Mesenchymal stem cell (in vitro differentiated cells and primary cell): ENCODE measurements at regions not wholly inside any gene's neighbourhood (a gene's known extent, or its start where the extent isn't known, plus 50 kb on each side); places are given as distances from the start of the nearest gene placed in this dataset.

Experiments used
- DNase-seq: peaks from one replicate; pipeline ENCODE4 v3.0.0-alpha.2; 2013
- H2AFZ ChIP-seq: one replicate; pipeline ENCODE4 v1.6.1; 2013; ENCODE audit warnings: low read depth, mild to moderate bottlenecking, control low read depth, inconsistent platforms, low read length, moderate library complexity
- H2AK5ac ChIP-seq: 2 replicates; pipeline ENCODE4 v1.6.1; 2013; ENCODE audit warnings: low read length, moderate library complexity, mild to moderate bottlenecking, inconsistent platforms; ENCODE audit not compliant: severe bottlenecking
- H2BK120ac ChIP-seq: one replicate; pipeline ENCODE4 v1.6.1; 2013; ENCODE audit warnings: low read depth, mild to moderate bottlenecking, inconsistent platforms, low read length, moderate library complexity
- H2BK12ac ChIP-seq, 2 experiments: one replicate each; pipeline ENCODE4 v1.6.1; 2013; ENCODE audit warnings: inconsistent platforms in 2 of 2, low read length in 2 of 2, mild to moderate bottlenecking in 2 of 2, moderate library complexity in 2 of 2, control low read depth in 1 of 2
- H2BK15ac ChIP-seq: one replicate; pipeline ENCODE4 v1.6.1; 2013; ENCODE audit warnings: mild to moderate bottlenecking, low read depth, inconsistent platforms; ENCODE audit not compliant: poor library complexity, severe bottlenecking
- H2BK5ac ChIP-seq: 2 replicates; pipeline ENCODE4 v1.6.1; 2013; ENCODE audit warnings: low read depth, mild to moderate bottlenecking, low read length, control low read depth, inconsistent platforms; ENCODE audit not compliant: poor library complexity, severe bottlenecking
- H3K14ac ChIP-seq, 2 experiments: one replicate each; pipeline ENCODE4 v1.6.1; 2013; ENCODE audit warnings: inconsistent platforms in 2 of 2, low read length in 2 of 2, control low read depth in 1 of 2, mild to moderate bottlenecking in 1 of 2, moderate library complexity in 1 of 2
- H3K18ac ChIP-seq, 2 experiments: one replicate each; pipeline ENCODE4 v1.6.1; 2013; ENCODE audit warnings: inconsistent platforms in 2 of 2, low read length in 2 of 2, control low read depth in 1 of 2, low read depth in 1 of 2, mild to moderate bottlenecking in 1 of 2
- H3K23ac ChIP-seq, 2 experiments: one replicate each; pipeline ENCODE4 v1.6.1; 2013; ENCODE audit warnings: inconsistent platforms in 2 of 2, low read length in 2 of 2, mild to moderate bottlenecking in 2 of 2, moderate library complexity in 2 of 2, control low read depth in 1 of 2
- H3K27ac ChIP-seq: 2 replicates; pipeline ENCODE4 v1.5.1; 2013; ENCODE audit warnings: mild to moderate bottlenecking, moderate library complexity, low read length, control low read depth, inconsistent platforms; ENCODE audit not compliant: poor library complexity, severe bottlenecking
- H3K27me3 ChIP-seq, 2 experiments: 2 replicates each; pipeline versions ENCODE4 v1.6.1 to v1.7.0; 2013; ENCODE audit warnings: low read length in 2 of 2, mild to moderate bottlenecking in 2 of 2, moderate library complexity in 2 of 2, control low read depth in 1 of 2, inconsistent platforms in 1 of 2; ENCODE audit not compliant: control insufficient read depth in 1 of 2, insufficient read depth in 1 of 2
- H3K36me3 ChIP-seq, 2 experiments: 2 replicates each; pipeline versions ENCODE4 v1.6.1 to v1.7.0; 2013; ENCODE audit warnings: low read length in 2 of 2, control low read depth in 1 of 2, inconsistent platforms in 1 of 2, low read depth in 1 of 2, mild to moderate bottlenecking in 1 of 2; ENCODE audit not compliant: insufficient read depth in 2 of 2, control insufficient read depth in 1 of 2
- H3K4ac ChIP-seq, 2 experiments: one replicate each; pipeline ENCODE4 v1.6.1; 2013; ENCODE audit warnings: inconsistent platforms in 2 of 2, low read length in 2 of 2, mild to moderate bottlenecking in 2 of 2, moderate library complexity in 2 of 2, control low read depth in 1 of 2, low read depth in 1 of 2
- H3K4me1 ChIP-seq: 2 replicates; pipeline ENCODE4 v1.6.1; 2013; ENCODE audit warnings: low read depth, low read length, control low read depth; ENCODE audit not compliant: control insufficient read depth, insufficient read depth
- H3K4me2 ChIP-seq: 2 replicates; pipeline ENCODE4 v1.6.1; 2013; ENCODE audit warnings: low read length, mild to moderate bottlenecking, inconsistent platforms; ENCODE audit not compliant: poor library complexity, severe bottlenecking
- H3K4me3 ChIP-seq, 2 experiments: 2 replicates each; pipeline versions ENCODE4 v1.5.1 to v1.7.0; 2013; ENCODE audit warnings: low read length in 2 of 2, mild to moderate bottlenecking in 2 of 2, control low read depth in 1 of 2, low read depth in 1 of 2; ENCODE audit not compliant: insufficient read depth in 1 of 2
- H3K79me1 ChIP-seq: replicated peaks from 2 replicates; pipeline ENCODE4 v1.6.1; 2013; ENCODE audit warnings: mild to moderate bottlenecking, control low read depth, low read length, inconsistent platforms; ENCODE audit not compliant: poor library complexity, severe bottlenecking
- H3K9ac ChIP-seq: 2 replicates; pipeline ENCODE4 v1.7.0; 2013; ENCODE audit warnings: mild to moderate bottlenecking, low read length, moderate library complexity
- H3K9me3 ChIP-seq: 2 replicates; pipeline ENCODE4 v1.7.0; 2013; ENCODE audit warnings: mild to moderate bottlenecking, low read length; ENCODE audit not compliant: control insufficient read depth
- H4K8ac ChIP-seq: one replicate; pipeline ENCODE4 v1.6.1; 2013; ENCODE audit warnings: inconsistent platforms, mild to moderate bottlenecking, low read length, moderate library complexity
- H4K91ac ChIP-seq: one replicate; pipeline ENCODE4 v1.6.1; 2013; ENCODE audit warnings: mild to moderate bottlenecking, low read length, inconsistent platforms
- WGBS: methylation state at CpG from one replicate; pipeline ENCODE4 v1.1.7; 2013; ENCODE audit warnings: mixed read lengths; 5-methylcytosine and 5-hydroxymethylcytosine counted together

GRCh38 chrX:109312757-109313156, 169.1 kb downstream of the GUCY2F start:
- H3K9me3 ChIP-seq = no peaks in the 10 kb centered on the region
- H3K79me1 ChIP-seq = no peaks in the 10 kb centered on the region
- DNase-seq = peak; percentile 0
- no peak overlapping the region for H4K8ac ChIP-seq
- H3K23ac ChIP-seq = no peak overlapping the region
- H3K4me3 ChIP-seq = no peak overlapping the region
- H2BK120ac ChIP-seq = no peak overlapping the region
- no peak overlapping the region for H3K18ac ChIP-seq
- H2AFZ ChIP-seq = no peak overlapping the region
- no peak overlapping the region for H2BK15ac ChIP-seq
- H2BK12ac ChIP-seq = no peak overlapping the region
- peaks cover 0 to 33% of the 10 kb centered on the region in 2 experiments for H3K27me3 ChIP-seq
- H3K4me2 ChIP-seq = no peak overlapping the region
- 17% methylated on average over 2 of the region's 3 CpGs for WGBS
- H2BK5ac ChIP-seq = no peak overlapping the region
- H4K91ac ChIP-seq = no peak overlapping the region
- no peak overlapping the region for H3K9ac ChIP-seq
- no peak overlapping the region for H3K14ac ChIP-seq
- H3K4me1 ChIP-seq = no peaks in the 10 kb centered on the region
- H3K27ac ChIP-seq = no peak overlapping the region
- no peaks in the 10 kb centered on the region for H3K36me3 ChIP-seq
- H3K4ac ChIP-seq = no peak overlapping the region
- no peak overlapping the region for H2AK5ac ChIP-seq

- Histone ChIP-seq H2AK5ac (no peak overlapping the region), H3K18ac (no peak overlapping the region), H4K91ac (no peak overlapping the region), H3K79me1 (no peaks in the 10 kb centered on the region), H3K4me2 (no peak overlapping the region), H3K14ac (peak overlapping the region in 1 of 2 experiments; percentile 55), H3K4ac (no peak overlapping the region), H4K8ac (no peak overlapping the region), H3K23ac (no peak overlapping the region), H3K27ac (no peak overlapping the region), H3K4me1 (no peaks in the 10 kb centered on the region), H3K27me3 (peaks cover 0 to 59% of the 10 kb centered on the region in 2 experiments), H2BK120ac (no peak overlapping the region), H2AFZ (no peak overlapping the region), H3K36me3 (no peaks in the 10 kb centered on the region), H3K9me3 (no peaks in the 10 kb centered on the region), H3K4me3 (no peak overlapping the region), H2BK15ac (no peak overlapping the region), H2BK5ac (no peak overlapping the region), H3K9ac (no peak overlapping the region), H2BK12ac (no peak overlapping the region)
- DNase-seq = no peak
- WGBS = 80% methylated on average over 5 of the region's 8 CpGs
These were observed 171.9 kb downstream of the GUCY2F start for GRCh38 chrX:109310031-109310430.

DNA sequence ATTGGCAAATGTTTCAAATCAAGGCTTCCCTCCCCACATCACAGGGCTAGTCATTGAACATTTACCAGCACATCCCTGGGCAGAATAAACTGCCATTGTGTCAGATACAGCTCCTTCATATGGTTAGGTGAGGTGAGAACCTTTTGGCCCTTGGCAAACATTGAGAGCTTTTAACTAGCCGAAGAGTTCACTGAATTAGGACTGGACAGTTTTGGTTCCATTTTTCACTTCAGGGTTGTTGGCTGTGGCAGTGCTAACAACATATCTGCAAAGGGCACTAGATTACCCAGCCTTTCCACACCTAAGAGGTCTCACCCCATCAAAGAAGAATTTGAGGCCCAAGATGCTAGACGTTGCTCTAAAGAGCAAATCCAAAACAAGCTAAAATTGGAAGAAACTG, 180.7 kb downstream of the GUCY2F start:
- 50% methylated on average over 1 of the region's 2 CpGs for WGBS
- no peaks in the 10 kb centered on the region for H3K79me1 ChIP-seq

DNA sequence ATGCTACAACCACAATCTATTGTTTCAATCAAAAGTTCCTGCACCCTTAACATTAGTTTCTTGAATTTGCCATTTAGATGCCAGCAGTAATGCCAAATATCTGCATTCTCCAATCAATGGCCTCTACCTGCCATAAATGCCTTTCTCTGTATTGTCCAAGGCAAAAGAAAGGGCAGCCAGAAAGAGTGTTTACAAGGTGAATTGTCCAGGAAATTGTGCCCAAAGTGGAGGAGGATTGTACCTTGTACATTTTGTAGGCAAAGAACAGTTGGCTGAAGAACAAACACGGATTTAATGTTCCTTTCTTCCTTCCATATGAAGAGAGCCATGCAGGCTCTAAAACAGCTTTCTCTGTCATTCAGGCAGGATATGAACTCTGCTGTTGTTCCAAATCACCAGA, 181.5 kb downstream of the GUCY2F start:
- Histone ChIP-seq H2AK5ac (no peak overlapping the region), H3K4me2 (no peak overlapping the region), H2BK5ac (no peak overlapping the region), H4K91ac (no peak overlapping the region), H3K36me3 (no peaks in the 10 kb centered on the region), H3K4ac (no peak overlapping the region), H3K79me1 (no peaks in the 10 kb centered on the region), H4K8ac (no peak overlapping the region), H3K9me3 (no peaks in the 10 kb centered on the region), H3K23ac (no peak overlapping the region), H2BK15ac (no peak overlapping the region), H3K18ac (no peak overlapping the region), H2BK12ac (no peak overlapping the region), H3K14ac (no peak overlapping the region), H3K9ac (no peak overlapping the region), H3K27ac (no peak overlapping the region), H3K4me3 (no peak overlapping the region), H2AFZ (no peak overlapping the region), H3K27me3 (peaks cover 0 to 78% of the 10 kb centered on the region in 2 experiments), H3K4me1 (no peaks in the 10 kb centered on the region), H2BK120ac (no peak overlapping the region)
- DNase-seq = no peak
- 80% methylated on average over 1 of the region's 1 CpG for WGBS

More for the DNA sequence above, 180.7 kb downstream of the GUCY2F start:
- H4K91ac ChIP-seq = no peak overlapping the region
- peaks cover 0 to 78% of the 10 kb centered on the region in 2 experiments for H3K27me3 ChIP-seq
- no peak overlapping the region for H4K8ac ChIP-seq
- H2BK5ac ChIP-seq = no peak overlapping the region
- no peak overlapping the region for H3K18ac ChIP-seq
- no peak overlapping the region for H3K23ac ChIP-seq
- H3K9me3 ChIP-seq = no peaks in the 10 kb centered on the region
- no peak overlapping the region for H2AFZ ChIP-seq
- H2BK120ac ChIP-seq = no peak overlapping the region
- no peak overlapping the region for H3K9ac ChIP-seq
- H3K14ac ChIP-seq = no peak overlapping the region
- no peak overlapping the region for H2AK5ac ChIP-seq
- no peak overlapping the region for H3K4me3 ChIP-seq
- no peak for DNase-seq
- no peak overlapping the region for H3K4ac ChIP-seq
- H2BK15ac ChIP-seq = no peak overlapping the region
- H2BK12ac ChIP-seq = no peak overlapping the region
- H3K27ac ChIP-seq = no peak overlapping the region
- no peaks in the 10 kb centered on the region for H3K4me1 ChIP-seq
- no peaks in the 10 kb centered on the region for H3K36me3 ChIP-seq
- H3K4me2 ChIP-seq = no peak overlapping the region
